ENCODE measurements at regions not wholly inside any gene's neighbourhood (a gene's known extent, or its start where the extent isn't known, plus 50 kb on each side); places are given as distances from the start of the nearest gene placed in this dataset.
"Not testable (repeated sequence)": the region's sequence is repeated elsewhere in the genome, so short reads cannot be mapped to it uniquely, and the experiment has no call there.

- FAIRE-seq (no peak), DNase-seq (no peak)
- no peaks in the 10 kb centered on the region for H3K4me1 ChIP-seq (ENCODE audit: control insufficient read depth in 3 of 3, insufficient read depth in 2 of 3, low read depth in 1 of 3, low read length in 2 of 3)
- H3K36me3 ChIP-seq (ENCODE audit: control insufficient read depth in 3 of 3, insufficient read depth in 2 of 3, low read depth in 1 of 3, low read length in 3 of 3): no peaks in the 10 kb centered on the region
- no peak overlapping the region for H3K27ac ChIP-seq (ENCODE audit: low read depth in 1 of 3, low read length in 2 of 3)
- H3K9me3 ChIP-seq (ENCODE audit: control insufficient read depth in 2 of 2, insufficient read depth in 1 of 2, low read depth in 1 of 2, low read length in 1 of 2): peaks cover 0 to 4% of the 10 kb centered on the region in 2 donors
- H3K4me3 ChIP-seq (ENCODE audit: low read depth in 1 of 3, low read length in 3 of 3): no peak overlapping the region
- H3K27me3 ChIP-seq (ENCODE audit: control insufficient read depth in 3 of 3, insufficient read depth in 3 of 3, low read length in 3 of 3): peaks cover 0 to 2% (median 0%) of the 10 kb centered on the region in 3 donors
- 34 to 57% (median 38%) methylated on average over 4 of the region's 4 CpGs for WGBS, 3 donors
Observed at GRCh38 chr5:3153906-3154305, 402.4 kb upstream of the IRX2 start.

DNA sequence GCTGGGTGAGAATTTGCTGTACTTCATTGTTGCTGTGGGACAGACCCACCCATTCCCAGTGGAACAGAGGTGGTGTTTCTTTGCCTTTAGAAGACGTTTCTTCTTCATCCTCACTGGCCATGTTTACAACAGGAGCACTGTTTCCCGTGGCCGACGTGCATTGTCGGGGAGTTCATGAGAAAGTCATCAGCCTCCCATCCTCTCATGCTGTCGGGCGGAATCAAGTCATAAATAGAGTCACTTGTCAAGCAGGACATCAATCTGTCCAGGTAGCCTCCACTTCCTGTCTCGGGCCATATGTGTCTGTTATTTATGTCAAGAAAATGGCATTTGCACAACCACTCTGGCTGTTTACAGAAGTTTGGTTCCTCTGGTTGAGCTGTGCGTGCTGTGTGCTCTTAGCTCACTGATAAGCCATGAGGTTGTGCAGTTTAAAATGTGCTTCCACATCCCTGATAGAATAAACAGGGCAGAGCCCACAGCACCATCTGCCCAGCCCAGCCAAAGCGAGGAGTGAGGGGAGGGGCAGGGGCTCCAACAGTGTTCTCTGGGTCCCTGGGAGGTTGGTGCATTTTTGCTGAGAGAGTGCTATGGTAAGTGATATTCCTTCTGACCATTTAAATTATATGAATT is 401.9 kb upstream of the IRX2 start:
- H3K4me3 ChIP-seq (ENCODE audit: low read depth in 1 of 3, low read length in 3 of 3): no peak overlapping the region
- FAIRE-seq (no peak), DNase-seq (no peak)
- H3K27ac ChIP-seq (ENCODE audit: low read depth in 1 of 3, low read length in 2 of 3): no peak overlapping the region
- H3K4me1 ChIP-seq (ENCODE audit: control insufficient read depth in 3 of 3, insufficient read depth in 2 of 3, low read depth in 1 of 3, low read length in 2 of 3): no peaks in the 10 kb centered on the region
- H3K36me3 ChIP-seq (ENCODE audit: control insufficient read depth in 3 of 3, insufficient read depth in 2 of 3, low read depth in 1 of 3, low read length in 3 of 3): no peaks in the 10 kb centered on the region
- peaks cover 0 to 4% of the 10 kb centered on the region in 2 donors for H3K9me3 ChIP-seq (ENCODE audit: control insufficient read depth in 2 of 2, insufficient read depth in 1 of 2, low read depth in 1 of 2, low read length in 1 of 2)
- H3K27me3 ChIP-seq (ENCODE audit: control insufficient read depth in 3 of 3, insufficient read depth in 3 of 3, low read length in 3 of 3): peaks cover 0 to 2% (median 0%) of the 10 kb centered on the region in 3 donors
- WGBS, 3 donors: 37 to 61% (median 60%) methylated on average over 10 of the region's 10 CpGs

GRCh38 chr5:3149899-3150298 is 398.4 kb upstream of the IRX2 start:
- FAIRE-seq: no peak
- peaks cover 0 to under 1% (median 0%) of the 10 kb centered on the region in 3 donors for H3K27me3 ChIP-seq (ENCODE audit: control insufficient read depth in 3 of 3, insufficient read depth in 3 of 3, low read length in 3 of 3)
- no peak overlapping the region for H3K4me3 ChIP-seq (ENCODE audit: low read depth in 1 of 3, low read length in 3 of 3)
- H3K27ac ChIP-seq (ENCODE audit: low read depth in 1 of 3, low read length in 2 of 3): no peak overlapping the region
- peaks cover 0 to 4% of the 10 kb centered on the region in 2 donors for H3K9me3 ChIP-seq (ENCODE audit: control insufficient read depth in 2 of 2, insufficient read depth in 1 of 2, low read depth in 1 of 2, low read length in 1 of 2)
- H3K4me1 ChIP-seq (ENCODE audit: control insufficient read depth in 3 of 3, insufficient read depth in 2 of 3, low read depth in 1 of 3, low read length in 2 of 3): no peaks in the 10 kb centered on the region
- WGBS, 3 donors: 79 to 83% (median 79%) methylated on average over 9 of the region's 9 CpGs
- H3K36me3 ChIP-seq (ENCODE audit: control insufficient read depth in 3 of 3, insufficient read depth in 2 of 3, low read depth in 1 of 3, low read length in 3 of 3): no peaks in the 10 kb centered on the region
- no peak for DNase-seq

DNA sequence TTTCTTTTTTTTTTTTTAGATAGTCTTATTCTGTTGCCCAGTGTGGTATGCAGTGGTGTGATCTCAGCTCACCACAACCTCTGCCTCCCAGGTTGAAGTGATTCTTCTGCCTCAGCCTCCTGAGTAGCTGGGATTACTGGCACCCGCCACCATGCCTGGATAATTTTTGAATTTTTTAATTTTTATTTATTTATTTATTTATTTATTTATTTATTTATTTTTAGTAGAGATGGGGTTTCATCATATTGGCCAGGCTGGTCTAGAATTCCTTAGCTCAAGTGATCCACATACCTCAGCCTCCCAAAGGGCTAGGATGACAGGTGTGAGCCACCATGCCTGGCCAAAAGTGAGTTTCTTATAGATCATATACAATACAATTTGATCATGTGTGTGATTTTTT is 395.9 kb upstream of the IRX2 start:
- H3K9me3 ChIP-seq (ENCODE audit: control insufficient read depth in 2 of 2, insufficient read depth in 1 of 2, low read depth in 1 of 2, low read length in 1 of 2); FAIRE-seq; H3K27me3 ChIP-seq (ENCODE audit: control insufficient read depth in 3 of 3, insufficient read depth in 3 of 3, low read length in 3 of 3); H3K36me3 ChIP-seq (ENCODE audit: control insufficient read depth in 3 of 3, insufficient read depth in 2 of 3, low read depth in 1 of 3, low read length in 3 of 3); H3K4me1 ChIP-seq (ENCODE audit: control insufficient read depth in 3 of 3, insufficient read depth in 2 of 3, low read depth in 1 of 3, low read length in 2 of 3); H3K4me3 ChIP-seq (ENCODE audit: low read depth in 1 of 3, low read length in 3 of 3); H3K27ac ChIP-seq (ENCODE audit: low read depth in 1 of 3, low read length in 2 of 3); DNase-seq: not testable (repeated sequence)
- 83 to 90% (median 89%) methylated on average over 1 of the region's 1 CpG for WGBS, 3 donors

DNA sequence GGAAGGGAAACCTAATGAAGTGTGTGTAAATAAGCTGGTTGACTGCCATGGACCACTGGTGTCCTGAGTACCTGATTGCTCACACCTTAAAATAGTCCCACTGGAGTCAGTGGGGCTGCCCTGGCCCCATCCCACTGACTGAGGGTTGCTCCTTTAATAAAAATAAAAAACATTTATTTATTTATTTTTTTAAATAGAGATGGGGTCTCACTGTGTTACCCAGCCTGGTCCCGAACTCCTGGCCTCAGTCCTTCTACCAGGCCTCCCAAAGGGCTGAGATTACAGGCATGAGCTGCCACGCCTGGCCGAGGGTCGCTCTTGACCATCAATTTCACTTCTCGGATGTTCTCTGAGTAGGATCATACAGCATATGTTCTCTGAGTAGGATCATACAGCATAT is 394.2 kb upstream of the IRX2 start:
- Histone ChIP-seq H3K27ac (ENCODE audit: low read depth in 1 of 3, low read length in 2 of 3) (no peak overlapping the region), H3K4me3 (ENCODE audit: low read depth in 1 of 3, low read length in 3 of 3) (no peak overlapping the region), H3K4me1 (ENCODE audit: control insufficient read depth in 3 of 3, insufficient read depth in 2 of 3, low read depth in 1 of 3, low read length in 2 of 3) (no peaks in the 10 kb centered on the region), H3K36me3 (ENCODE audit: control insufficient read depth in 3 of 3, insufficient read depth in 2 of 3, low read depth in 1 of 3, low read length in 3 of 3) (no peaks in the 10 kb centered on the region), H3K27me3 (ENCODE audit: control insufficient read depth in 3 of 3, insufficient read depth in 3 of 3, low read length in 3 of 3) (no peaks in the 10 kb centered on the region), H3K9me3 (ENCODE audit: control insufficient read depth in 2 of 2, insufficient read depth in 1 of 2, low read depth in 1 of 2, low read length in 1 of 2) (peaks cover 0 to 2% of the 10 kb centered on the region in 2 donors)
- FAIRE-seq (no peak), DNase-seq (no peak)
- 78 to 88% (median 80%) methylated on average over 5 of the region's 5 CpGs for WGBS, 3 donors

GRCh38 chr5:3143382-3143781 is 391.9 kb upstream of the IRX2 start:
- Histone ChIP-seq H3K27ac (ENCODE audit: low read depth in 1 of 3, low read length in 2 of 3) (no peak overlapping the region), H3K36me3 (ENCODE audit: control insufficient read depth in 3 of 3, insufficient read depth in 2 of 3, low read depth in 1 of 3, low read length in 3 of 3) (no peaks in the 10 kb centered on the region), H3K27me3 (ENCODE audit: control insufficient read depth in 3 of 3, insufficient read depth in 3 of 3, low read length in 3 of 3) (no peaks in the 10 kb centered on the region), H3K4me1 (ENCODE audit: control insufficient read depth in 3 of 3, insufficient read depth in 2 of 3, low read depth in 1 of 3, low read length in 2 of 3) (no peaks in the 10 kb centered on the region), H3K4me3 (ENCODE audit: low read depth in 1 of 3, low read length in 3 of 3) (no peak overlapping the region), H3K9me3 (ENCODE audit: control insufficient read depth in 2 of 2, insufficient read depth in 1 of 2, low read depth in 1 of 2, low read length in 1 of 2) (peaks cover 0 to 2% of the 10 kb centered on the region in 2 donors)
- FAIRE-seq (no peak), DNase-seq (no peak)
- 87 to 94% (median 90%) methylated on average over 12 of the region's 12 CpGs for WGBS, 3 donors

- DNase-seq: no peak
- H3K9me3 ChIP-seq (ENCODE audit: control insufficient read depth in 2 of 2, insufficient read depth in 1 of 2, low read depth in 1 of 2, low read length in 1 of 2): peaks cover 0 to 2% of the 10 kb centered on the region in 2 donors
- FAIRE-seq: no peak
- no peaks in the 10 kb centered on the region for H3K27me3 ChIP-seq (ENCODE audit: control insufficient read depth in 3 of 3, insufficient read depth in 3 of 3, low read length in 3 of 3)
- no peak overlapping the region for H3K4me3 ChIP-seq (ENCODE audit: low read depth in 1 of 3, low read length in 3 of 3)
- H3K4me1 ChIP-seq (ENCODE audit: control insufficient read depth in 3 of 3, insufficient read depth in 2 of 3, low read depth in 1 of 3, low read length in 2 of 3): no peaks in the 10 kb centered on the region
- WGBS, 3 donors: 70 to 80% (median 75%) methylated on average over 25 of the region's 25 CpGs
- H3K36me3 ChIP-seq (ENCODE audit: control insufficient read depth in 3 of 3, insufficient read depth in 2 of 3, low read depth in 1 of 3, low read length in 3 of 3): no peaks in the 10 kb centered on the region
- no peak overlapping the region for H3K27ac ChIP-seq (ENCODE audit: low read depth in 1 of 3, low read length in 2 of 3)
Observed at GRCh38 chr5:3142261-3143027, 391.0 kb upstream of the IRX2 start.

- Histone ChIP-seq H3K4me3 (ENCODE audit: low read depth in 1 of 3, low read length in 3 of 3) (no peak overlapping the region), H3K4me1 (ENCODE audit: control insufficient read depth in 3 of 3, insufficient read depth in 2 of 3, low read depth in 1 of 3, low read length in 2 of 3) (no peaks in the 10 kb centered on the region), H3K36me3 (ENCODE audit: control insufficient read depth in 3 of 3, insufficient read depth in 2 of 3, low read depth in 1 of 3, low read length in 3 of 3) (no peaks in the 10 kb centered on the region), H3K27ac (ENCODE audit: low read depth in 1 of 3, low read length in 2 of 3) (no peak overlapping the region), H3K27me3 (ENCODE audit: control insufficient read depth in 3 of 3, insufficient read depth in 3 of 3, low read length in 3 of 3) (no peaks in the 10 kb centered on the region), H3K9me3 (ENCODE audit: control insufficient read depth in 2 of 2, insufficient read depth in 1 of 2, low read depth in 1 of 2, low read length in 1 of 2) (peaks cover 0 to 2% of the 10 kb centered on the region in 2 donors)
- FAIRE-seq: no peak
- no peak for DNase-seq
- 93 to 97% (median 94%) methylated on average over 7 of the region's 7 CpGs for WGBS, 3 donors
Observed at GRCh38 chr5:3140117-3140516, 388.6 kb upstream of the IRX2 start.

All from small intestine (tissue), 7 donors.